Hepatocyte (in vitro differentiated cells): ENCODE measurements at regions not wholly inside any gene's neighbourhood (a gene's known extent, or its start where the extent isn't known, plus 50 kb on each side); places are given as distances from the start of the nearest gene placed in this dataset.

Source experiments
- CTCF ChIP-seq: fragments of 200-600 bp; sonication (generic); IDR thresholded peaks from 2 replicates; pipeline ENCODE4 v1.5.1; 2016; ENCODE audit warnings: antibody characterized with exemption, mild to moderate bottlenecking; ENCODE audit not compliant: poor library complexity
- EZH2 ChIP-seq: fragments of 200-600 bp; sonication (generic); IDR thresholded peaks from 2 replicates; pipeline ENCODE4 v1.6.1; 2016; ENCODE audit warnings: antibody characterized with exemption, mild to moderate bottlenecking, borderline replicate concordance

GRCh38 chr21:24076179-24076578 lies 1531.1 kb downstream of the MRPL39 start:
- TF ChIP-seq EZH2: no peak
- TF ChIP-seq CTCF: no peak
